ENCODE measurements at regions not wholly inside any gene's neighbourhood (a gene's known extent, or its start where the extent isn't known, plus 50 kb on each side); places are given as distances from the start of the nearest gene placed in this dataset.
"Not testable (repeated sequence)": the region's sequence is repeated elsewhere in the genome, so short reads cannot be mapped to it uniquely, and the experiment has no call there.

- not testable (repeated sequence) for TF ChIP-seq POLR2A, CTCF, EP300 (IDR thresholded peaks at IDR 0.05)
These were observed 52.7 kb upstream of the ST3GAL5 start for GRCh38 chr2:85941490-85941889.

Measured in upper lobe of left lung (tissue), 4 donors.